Suppressor macrophage treated with lipopolysaccharide for 1 hour (primary cell): ENCODE measurements at regions not wholly inside any gene's neighbourhood (a gene's known extent, or its start where the extent isn't known, plus 50 kb on each side); places are given as distances from the start of the nearest gene placed in this dataset.
"Not testable (repeated sequence)": the region's sequence is repeated elsewhere in the genome, so short reads cannot be mapped to it uniquely, and the experiment has no call there.

ENCODE experiments used
- DNase-seq, 3 donors: peaks; one replicate each; pipeline ENCODE4 v3.0.0-alpha.2; 2020 to 2022

DNA sequence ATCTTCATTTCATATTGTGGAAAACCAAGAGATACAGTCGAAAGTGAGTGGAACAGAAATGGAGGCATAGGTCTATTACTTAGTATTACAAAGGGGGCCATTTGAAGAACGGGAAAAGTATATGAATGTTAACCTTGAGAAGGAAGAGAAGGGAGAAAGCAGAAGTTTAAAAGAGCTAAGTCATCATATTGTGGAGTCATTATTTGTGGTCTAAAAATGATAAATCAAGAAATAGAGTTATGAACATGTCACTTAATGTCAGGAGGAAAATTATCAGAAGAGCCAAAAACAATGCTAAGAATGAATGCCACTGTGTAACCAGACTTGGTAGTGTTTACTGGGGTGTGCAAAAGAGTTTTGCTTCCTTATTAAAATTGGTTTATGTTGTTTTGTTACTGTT is 589.5 kb upstream of the LCORL start:
- no peak for DNase-seq

DNA sequence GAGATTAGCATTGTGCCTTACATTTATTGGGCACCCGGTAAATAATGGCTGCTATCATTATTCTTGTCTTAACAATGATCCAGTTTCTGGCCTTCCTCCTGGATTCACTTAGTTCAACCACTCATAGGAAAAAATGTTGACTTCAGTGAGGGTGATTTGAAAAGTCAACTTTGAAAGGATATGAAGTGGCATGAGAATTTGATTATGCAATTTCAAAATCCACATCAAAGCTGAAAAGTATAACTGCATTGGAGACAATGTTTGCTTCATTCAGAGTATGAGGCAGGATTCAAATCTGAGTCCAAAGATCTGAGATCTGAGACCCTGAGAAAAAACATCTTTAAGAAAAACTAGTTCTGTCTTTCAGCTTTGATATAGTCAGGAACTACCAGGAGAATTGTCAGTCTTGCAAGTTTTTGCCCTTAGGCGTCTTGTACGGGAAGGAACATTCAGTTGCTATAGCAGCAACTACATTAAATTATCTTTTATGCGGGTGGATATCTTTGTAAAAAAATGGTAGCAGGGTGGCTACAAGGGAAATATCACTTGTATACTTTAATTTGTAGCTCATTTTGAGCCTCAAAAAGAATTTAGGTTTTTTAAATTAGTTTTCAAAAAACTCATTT is 587.5 kb upstream of the LCORL start:
- no peak for DNase-seq

DNA sequence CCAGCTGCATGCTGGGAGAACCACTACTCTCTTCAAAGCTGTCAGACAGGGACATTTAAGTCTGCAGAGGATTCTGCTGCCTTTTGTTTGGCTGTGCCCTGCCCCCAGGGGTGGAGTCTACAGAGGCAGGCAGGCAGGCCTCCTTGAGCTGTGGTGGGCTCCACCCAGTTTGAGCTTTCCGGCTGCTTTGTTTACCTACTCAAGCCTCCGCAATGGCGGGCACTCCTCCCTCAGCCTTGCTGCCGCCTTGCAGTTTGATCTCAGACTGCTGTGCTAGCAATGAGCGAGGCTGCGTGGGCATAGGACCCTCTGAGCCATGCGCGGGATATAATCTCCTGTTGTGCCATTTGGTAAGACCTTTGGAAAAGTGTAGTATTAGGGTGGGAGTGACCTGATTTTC is 581.1 kb upstream of the LCORL start:
- not testable (repeated sequence) for DNase-seq

DNA sequence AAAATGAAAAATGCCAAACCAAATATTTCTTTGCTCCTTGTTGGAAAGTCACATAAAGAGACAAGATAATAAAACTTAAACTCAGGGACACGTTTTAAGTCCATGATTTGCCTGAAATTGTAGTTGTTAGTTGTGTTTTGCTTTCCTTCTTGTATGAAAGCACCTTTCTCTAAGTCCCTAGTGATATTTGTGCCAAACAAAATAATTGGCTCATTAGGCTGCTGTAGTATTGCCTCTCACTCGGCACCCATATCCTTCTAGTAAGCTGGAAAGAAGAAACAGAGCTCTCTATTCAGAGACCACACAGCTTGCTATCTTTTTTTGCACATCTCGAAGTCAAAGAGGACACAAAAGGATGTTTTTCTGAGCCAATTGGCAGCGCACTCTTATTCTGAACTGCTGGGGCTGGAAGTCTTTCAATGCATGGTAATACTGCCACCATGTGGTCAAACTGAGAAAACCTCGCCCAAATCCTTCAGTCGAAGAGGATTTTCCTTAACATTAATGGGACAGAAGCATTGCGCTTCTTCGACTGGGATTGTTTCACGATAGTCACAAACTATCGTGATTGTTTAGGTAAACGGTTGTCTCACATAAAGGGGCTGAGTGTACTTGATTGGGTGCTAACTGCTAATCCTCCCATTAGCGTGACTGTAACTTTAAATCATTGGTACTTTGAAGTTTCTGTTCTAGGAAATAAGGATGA is 571.9 kb upstream of the LCORL start:
- peak; percentile 60 to 75 (median 74) for DNase-seq

DNA sequence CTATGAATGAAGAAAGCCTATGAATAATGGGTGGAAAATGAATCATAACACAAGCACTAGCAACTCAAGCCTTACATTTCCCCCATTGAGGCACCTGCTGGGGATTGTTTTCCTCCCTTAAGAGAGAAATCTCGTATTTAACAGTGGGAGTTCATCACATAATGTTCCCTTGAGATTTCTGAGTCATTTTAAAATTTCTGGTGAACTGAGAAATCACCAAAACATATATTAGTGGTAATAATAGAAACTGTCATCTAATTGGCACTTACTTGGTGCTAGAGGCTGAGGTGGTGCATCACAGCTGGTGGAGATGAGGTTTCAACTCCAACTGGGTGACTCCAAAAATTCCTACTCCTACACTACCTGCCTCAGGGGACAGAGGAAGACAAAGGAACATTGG is 561.3 kb upstream of the LCORL start:
- DNase-seq: no peak

DNA sequence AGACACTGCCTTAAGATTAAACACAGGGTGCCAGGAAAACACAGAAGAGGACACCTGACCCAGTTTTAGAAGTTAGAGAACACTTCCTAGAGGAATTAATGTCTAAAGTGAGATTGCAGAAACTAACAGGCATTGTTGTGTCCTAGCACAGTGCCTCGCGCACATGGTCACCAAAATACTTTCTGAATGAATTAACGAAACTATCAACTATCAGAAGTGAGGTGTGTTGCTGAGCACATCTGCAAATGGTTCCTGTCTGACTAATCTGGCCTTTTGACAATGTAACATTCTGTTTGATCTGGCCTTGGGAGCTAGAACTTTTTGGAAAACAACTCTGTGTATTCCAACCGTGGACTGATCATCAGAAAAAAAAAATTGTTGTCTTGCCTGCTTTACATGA is 556.8 kb upstream of the LCORL start:
- no peak for DNase-seq

DNA sequence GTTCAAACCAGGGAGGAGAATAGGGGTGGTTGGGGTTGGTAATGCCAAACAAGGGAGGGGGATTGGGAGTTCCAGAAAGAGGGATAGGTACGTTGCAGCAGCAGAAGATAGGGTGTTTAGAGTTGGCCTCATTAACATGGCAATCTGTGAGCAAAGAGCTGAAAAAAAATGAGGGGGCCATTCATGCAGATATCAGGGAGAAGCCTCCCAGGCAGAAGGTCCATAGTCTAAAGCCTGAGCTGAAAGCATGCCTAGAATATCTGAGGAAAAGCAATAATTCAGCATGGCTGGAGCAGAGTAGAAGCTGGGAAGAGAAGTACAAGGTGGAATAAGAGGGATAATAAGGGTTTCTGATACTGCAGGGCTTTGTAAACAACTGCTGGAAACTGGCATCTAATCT is 550.9 kb upstream of the LCORL start:
- DNase-seq: no peak

DNA sequence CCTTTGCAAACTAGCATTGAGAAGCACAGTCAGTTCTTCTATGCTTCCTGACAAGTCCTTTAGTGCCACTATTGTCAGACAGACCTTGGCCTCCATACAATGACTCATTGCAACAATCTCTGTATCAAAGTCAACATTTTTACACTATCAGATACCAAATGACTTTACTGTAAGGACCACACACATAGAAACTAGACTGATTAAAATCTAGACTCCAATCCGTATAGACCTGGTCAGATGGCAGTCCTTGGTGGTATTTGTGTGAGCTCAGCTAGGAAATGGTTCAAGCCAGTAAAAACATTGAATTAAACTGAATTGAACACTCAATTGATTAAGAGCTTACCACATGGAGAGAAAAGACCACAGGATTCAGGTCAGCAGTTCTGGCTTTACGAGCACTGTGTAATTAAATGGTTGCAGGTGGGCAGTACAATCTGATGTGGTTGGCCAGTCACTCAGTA is 549.8 kb upstream of the LCORL start:
- no peak for DNase-seq

DNA sequence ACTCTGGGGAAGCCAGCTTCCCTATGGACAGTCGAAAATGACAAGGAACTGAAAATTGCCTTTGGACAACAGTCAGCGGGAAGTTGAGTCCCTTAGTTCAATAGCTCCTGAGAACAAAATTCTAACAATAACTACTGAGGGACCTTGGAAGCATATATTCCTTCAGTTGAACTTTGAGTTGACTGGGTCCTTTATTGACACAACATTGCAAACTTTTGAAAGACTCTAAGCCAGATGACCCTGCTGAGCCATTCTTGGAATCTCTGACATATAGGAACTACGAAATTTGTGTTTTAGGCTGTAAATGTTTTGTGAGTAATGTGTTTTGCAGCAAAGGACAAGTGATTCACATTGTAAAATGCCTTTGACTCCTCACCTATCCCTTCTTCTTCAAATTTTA is 548.8 kb upstream of the LCORL start:
- DNase-seq: no peak

DNA sequence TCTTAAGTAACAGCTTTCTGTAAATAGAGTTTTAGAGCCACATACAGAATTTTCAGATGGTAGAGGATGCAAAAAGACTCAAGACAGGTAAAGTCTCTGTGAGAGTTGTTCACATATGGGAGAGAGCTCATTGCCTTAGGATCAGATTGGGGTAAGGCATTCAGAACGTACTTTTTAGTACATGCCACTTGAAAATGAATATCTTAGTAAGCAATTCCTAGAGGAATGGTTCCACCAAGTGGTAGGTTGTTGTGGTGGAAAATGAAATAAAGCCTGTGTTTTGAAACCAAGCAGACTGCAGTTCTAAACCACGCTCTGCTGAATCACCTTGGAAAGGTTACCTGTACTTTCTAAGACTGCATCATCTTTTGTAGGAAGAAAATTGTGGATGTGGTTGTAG is 547.0 kb upstream of the LCORL start:
- DNase-seq: no peak

DNA sequence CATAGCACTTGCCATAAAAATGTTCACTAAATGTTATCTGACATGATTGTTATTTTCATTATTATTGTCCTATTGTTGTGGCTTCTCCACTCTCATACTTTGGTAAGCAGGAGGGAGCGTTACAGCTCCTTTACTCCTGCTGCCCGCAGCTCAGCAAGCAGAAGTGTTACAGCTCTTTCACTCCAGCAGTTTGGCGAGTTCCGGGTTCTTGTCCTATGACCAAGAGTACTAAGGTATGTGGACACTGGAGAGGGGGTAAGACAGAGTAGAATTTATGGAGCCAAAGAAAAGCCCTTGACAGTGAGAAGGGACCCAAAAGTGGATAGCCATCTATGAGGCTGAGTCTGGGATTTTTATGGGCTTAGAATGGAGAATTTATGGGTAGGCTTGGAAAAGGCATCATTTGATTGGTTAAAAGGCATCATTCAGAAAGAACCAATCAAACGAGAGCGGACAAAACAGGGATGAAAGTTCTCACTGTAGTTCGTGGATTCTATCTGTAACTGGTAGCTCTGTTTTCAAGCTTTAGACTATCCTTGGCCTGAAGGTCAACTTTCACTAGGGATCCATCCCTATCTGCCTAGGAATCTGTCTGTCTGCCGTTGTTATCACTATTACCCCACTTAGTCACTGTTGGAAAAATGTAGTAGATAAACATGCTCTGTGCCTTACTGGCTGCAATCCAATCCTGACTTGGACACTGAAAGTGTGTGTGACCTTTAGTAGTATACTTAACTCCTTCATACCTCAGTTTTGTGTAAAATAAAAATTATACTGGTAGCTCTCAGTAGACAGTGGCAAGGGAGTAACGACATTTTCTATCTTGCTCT is 545.6 kb upstream of the LCORL start:
- no peak for DNase-seq

DNA sequence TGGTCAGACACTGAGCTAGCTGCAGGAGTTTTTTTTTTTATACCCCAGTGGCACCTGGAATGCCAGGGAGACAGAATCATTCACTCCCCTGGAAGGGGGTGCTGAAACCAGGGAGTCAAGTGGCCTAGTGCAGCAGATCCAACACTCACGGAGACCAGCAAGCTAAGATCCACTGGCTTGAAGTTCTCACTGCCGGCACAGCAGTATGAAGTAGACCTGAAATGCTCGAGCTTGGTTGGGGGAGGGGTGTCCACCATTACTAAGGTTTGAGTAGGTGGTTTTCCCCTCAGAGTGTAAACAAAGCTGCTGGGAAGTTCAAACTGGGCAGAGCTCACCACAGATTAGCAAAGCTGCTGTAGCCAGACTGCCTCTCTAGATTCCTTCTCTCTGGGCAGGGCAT is 537.9 kb upstream of the LCORL start:
- DNase-seq: no peak

DNA sequence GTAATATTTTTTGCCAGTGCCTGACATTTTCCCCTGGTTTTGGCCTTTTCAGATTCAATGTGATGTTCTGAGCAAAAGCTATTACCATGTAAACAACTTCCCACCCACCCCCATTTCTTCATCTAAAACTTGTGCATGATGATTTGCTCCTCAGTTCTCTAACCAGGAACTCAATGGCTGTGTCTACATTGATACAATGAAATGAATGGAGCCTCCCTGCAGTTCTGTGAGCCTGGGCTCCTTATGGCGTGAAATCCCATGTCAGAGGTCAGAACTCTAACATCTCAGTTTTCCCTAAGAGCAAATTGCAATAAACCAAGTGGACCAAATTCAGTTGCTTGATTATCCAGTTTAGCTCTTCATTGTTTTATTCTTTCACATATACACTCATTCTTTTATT is 534.8 kb upstream of the LCORL start:
- DNase-seq: no peak

DNA sequence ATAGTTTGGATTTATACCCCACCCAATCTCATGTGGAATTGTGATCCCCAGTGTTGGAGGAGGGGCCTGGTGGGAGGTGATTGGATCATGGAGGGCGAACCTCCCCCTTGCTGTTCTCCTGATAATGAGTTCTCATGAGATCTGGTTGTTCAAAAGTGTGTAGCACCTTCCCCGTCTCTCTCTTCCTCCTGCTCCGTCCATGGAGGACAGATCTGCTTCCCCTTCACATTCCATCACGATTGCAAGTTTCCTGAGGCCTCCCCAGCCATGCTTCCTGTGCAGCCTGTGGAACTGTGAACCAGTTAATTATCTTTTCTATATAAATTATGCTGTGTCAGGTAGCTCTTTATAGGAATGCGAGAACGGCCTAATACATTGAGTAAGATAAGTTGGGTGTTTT is 518.8 kb upstream of the LCORL start:
- DNase-seq: no peak

DNA sequence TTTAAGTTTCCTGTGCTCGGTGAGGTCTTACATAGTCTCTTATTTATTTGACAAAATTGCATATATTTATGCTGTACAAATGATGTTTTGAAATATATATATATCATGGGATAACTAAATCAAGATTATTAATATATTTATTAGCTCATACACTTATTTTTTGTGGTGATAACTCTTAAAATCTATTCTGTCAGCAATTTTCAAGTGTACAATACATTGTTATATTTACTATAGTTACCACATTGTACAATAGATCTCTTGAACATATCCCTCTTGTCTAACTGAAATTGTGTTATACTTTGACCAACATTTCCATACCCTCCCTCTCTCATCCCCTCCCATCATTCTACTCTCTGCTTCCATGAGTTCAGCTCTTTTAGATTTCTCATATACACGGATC is 516.6 kb upstream of the LCORL start:
- DNase-seq: no peak

DNA sequence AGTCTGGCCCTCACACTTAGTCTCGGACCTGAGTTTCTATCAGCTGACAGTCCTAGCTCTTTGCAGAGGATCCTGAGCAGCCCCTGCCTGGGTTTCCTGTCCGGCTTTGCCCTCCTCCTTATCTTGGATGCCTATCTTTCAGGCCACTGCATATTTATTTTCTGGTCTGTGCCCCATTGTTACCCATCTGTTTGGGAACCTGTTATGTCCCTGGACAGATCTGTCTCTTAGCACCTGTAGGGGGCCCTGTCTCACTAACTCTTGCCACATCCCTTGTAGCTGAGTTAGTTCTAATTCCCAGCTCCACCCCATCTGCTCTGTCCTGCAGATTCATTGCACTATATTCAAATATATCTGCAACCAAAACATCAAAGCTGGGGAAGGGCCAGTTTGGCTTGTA is 514.9 kb upstream of the LCORL start:
- no peak for DNase-seq

DNA sequence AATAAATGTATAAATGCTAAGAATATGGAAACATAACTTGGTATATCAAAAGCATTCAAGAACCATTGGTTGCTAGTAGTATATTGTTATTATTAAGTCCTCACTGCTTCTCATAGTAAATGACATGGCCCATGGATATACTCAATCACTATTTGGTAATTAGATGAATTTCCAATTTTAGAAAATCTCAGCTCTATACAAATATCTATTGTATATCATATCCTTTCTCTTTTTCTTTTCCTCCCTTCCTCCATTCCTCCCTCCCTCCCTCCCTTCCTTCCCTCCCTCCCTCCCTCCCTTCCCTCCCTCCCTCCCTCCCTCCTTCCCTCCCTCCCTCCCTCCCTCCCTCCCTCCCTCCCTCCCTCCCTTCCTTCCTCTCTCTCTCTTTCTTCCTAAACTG is 514.4 kb upstream of the LCORL start:
- DNase-seq: no peak

DNA sequence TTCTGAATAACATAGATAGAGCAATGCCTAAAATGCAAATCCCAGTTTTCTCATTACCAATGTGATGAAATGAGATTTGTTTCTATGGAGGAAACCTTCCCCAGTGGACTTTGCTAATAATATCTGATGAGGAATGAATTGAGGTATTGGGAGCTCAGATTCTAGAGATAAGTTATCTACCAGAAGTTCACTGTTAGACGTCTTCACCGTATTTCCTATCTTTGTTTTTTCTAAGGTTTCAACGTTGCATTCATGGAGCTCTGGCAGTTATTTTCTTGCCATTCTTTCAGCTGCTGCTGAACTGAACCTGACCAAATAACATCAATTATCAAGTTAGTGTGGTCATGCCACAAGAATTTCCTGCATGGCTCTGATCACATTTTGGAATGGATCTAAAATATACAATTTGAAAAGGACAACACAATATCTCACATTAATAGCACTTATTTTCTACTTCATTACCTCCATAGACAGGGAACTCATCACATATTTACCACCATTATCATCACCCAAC is 511.8 kb upstream of the LCORL start:
- no peak for DNase-seq

DNA sequence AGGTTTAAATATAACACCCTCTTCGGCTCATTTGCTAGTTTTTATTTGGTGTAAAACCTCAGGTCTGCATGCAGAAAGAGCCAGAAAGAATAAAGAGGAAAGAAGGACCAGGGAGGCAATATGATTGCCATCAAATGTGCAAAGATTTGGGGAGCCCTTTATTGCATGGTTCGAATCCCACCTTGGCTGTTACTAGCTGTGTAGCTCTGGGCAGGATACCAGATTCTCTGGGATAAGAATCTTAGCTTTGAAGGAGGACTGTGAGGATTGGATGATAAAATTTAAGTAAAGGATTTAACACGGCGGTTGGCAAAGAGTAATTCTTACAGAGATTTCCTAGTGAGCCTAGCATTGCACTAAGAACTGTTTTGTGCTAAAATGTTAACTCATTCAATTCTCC is 510.2 kb upstream of the LCORL start:
- no peak for DNase-seq

DNA sequence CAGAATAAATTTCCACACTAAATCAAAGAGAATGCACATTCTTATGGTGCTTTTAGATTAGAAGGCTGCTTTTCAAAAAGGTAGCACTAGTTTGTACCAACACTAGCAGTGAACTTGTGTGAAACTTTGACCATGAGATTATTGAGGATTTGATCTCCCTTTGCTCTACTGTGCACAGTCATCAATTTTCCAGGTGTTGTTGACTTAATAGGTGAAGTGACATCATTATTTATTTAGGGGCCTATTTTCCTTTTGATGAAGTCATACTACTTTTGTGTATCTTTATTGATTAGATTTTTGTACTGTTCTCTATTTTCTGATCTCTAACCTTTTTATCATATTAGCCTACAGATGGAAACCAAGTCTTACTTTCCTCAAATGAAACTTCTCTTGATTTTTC is 507.9 kb upstream of the LCORL start:
- DNase-seq: no peak

DNA sequence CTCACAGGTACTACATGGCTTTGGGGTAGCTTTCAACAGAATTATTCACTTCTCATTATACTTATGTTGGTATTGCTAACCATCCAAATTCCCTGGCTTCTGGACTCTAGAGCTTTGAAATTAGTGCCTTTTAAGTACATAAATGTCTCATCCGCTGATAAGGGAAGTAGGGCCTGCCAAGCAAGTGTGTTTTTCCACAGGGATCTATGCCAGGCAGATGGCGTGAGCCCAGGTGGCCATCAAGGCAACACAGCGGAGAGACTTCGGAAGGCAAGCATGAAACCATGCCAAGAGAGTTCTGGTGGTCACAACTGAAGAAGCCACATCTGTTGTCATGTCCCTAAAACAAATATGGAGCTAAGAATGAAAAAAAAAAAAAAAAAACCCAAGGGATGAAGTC is 503.1 kb upstream of the LCORL start:
- DNase-seq: no peak

DNA sequence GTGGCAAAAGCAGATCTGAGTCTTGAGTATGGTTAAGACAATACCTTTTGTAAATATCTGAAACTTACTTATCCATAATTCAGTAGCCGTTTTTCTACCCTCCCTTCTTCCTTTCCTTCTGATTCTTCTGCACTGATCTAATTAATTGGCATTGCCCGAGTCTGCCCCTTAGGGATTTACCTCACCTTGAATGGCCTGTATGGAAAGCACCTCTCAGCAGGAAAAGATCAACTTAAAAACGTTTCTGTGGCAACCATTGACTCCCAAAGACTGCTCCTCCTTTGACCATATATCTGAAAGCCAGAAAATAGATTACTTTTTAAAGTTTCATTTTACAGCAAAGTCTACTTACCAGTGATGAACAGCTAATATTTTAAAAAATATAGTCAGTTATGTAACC is 496.5 kb upstream of the LCORL start:
- no peak for DNase-seq

DNA sequence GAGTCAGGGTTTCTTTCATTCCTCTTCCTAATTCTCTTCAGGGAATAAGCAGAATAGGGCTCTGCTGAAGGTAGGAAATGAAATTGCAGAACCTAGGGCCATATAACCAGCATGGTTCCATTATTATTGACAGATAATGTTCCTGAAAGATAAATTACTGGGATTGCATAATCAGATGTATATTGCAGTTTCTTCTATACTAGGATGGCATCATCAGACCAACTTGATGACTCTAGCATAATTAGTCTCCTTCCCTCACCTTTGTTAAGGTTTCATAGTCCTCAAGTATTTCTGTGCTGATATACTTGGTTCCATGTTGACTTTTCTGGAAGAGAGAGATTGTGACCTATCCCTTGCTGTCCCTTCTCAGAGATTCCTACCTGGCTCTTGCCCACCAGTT is 492.3 kb upstream of the LCORL start:
- DNase-seq: no peak

DNA sequence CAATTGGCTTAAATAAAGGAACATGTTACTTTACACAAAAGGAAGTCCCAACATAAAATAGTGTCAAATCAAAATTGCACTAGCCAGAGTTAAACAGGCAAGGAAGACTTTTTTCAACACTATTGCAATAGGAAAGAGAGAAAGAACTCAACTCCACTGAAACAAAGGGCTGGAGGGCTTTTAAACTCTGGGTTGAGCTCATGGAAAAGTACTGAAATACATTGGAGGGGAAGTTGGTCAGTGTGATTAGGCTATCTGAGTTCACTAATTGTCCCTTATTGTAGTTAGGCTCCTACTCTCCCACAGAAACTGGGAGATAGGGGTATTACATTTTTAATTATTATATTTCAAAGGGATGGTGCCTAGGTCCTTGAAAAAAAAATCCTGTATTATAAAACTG is 491.2 kb upstream of the LCORL start:
- DNase-seq: no peak
